GM19023 (cell line): ENCODE measurements at regions not wholly inside any gene's neighbourhood (a gene's known extent, or its start where the extent isn't known, plus 50 kb on each side); places are given as distances from the start of the nearest gene placed in this dataset.

Experiments used
- ATAC-seq: cut with Tn5 transposase; IDR thresholded peaks from one replicate; pipeline ENCODE4 v1.9.1; 2021; ENCODE audit warnings: mild to moderate bottlenecking, moderate library complexity; ENCODE audit not compliant: unreplicated experiment

DNA sequence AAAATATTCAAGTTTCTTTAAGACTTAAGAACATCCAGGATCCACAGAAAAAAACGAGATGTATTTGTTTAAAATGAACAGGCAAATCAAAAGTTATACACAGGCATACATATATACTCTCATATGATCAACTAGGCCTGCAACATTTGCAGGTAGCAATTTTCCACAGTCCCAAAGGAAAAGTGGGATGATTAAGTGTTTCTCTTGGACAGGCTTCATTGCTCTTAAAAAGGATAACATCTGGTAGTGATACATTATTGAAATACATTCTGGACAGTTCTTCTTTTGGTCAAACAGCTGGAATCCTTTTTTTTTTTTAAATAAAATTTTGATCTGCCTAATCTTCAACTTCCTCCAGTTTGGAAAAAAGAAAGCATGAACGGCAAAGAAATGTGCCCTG lies 114.8 kb upstream of the TDRD3 start:
- ATAC-seq, result no peak

DNA sequence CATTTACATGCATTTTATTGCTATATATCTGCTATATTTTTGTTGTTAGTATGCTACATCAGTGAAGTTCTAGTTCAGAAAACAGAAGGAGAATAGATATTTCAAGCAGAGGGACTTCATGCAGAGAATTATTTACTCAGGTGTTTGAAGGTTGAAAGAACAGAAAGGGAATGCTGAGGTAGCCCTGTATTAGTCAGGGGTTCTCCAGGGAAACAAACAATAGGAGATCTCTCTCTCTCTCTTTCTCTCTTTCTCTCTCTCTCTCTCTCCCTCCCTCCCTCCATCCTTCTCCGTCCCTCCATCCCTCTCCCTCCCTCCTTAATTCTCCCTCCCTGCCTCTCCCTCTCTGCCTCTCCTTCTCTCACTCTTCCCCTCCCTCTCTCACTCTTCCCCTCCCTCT lies 114.3 kb upstream of the TDRD3 start:
- ATAC-seq, result no peak

DNA sequence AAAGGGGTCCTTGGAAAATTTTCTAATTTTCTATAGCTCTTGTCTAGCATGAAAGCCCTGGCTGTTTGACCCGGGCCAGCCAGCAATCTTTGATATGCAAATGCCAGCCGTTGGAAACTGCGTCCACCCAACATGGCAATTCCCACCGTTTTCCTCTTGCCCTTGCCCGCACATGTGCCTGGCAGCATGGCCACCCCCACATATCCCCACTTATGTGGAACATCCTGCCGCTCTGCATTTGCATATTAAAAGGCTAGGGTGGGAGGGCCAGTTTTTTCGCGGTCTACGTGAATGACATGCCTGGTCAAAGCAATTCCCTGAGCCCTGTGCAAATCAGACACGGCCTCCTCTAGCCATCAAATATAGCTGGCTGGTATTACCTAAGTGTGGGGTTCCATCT lies 110.3 kb upstream of the TDRD3 start:
- ATAC-seq, result no peak

DNA sequence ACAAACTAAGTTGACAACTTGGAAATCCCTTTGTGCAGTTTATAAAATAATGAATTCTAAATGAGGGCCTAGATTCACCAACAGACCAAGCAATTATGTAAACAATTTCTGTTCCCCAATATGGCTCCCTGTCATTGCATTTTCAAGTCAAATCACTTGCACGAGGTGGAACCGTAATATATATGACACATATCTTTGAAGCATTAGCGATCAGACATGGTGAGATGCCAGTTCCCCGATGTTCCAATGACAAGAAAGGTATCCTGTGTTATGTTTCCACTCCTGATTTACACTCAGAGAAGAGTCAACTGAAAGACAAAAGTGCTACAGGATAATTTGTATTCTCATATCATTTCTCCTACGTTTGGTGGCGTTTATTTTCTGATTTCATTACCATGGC lies 108.5 kb upstream of the TDRD3 start:
- ATAC-seq, result no peak

DNA sequence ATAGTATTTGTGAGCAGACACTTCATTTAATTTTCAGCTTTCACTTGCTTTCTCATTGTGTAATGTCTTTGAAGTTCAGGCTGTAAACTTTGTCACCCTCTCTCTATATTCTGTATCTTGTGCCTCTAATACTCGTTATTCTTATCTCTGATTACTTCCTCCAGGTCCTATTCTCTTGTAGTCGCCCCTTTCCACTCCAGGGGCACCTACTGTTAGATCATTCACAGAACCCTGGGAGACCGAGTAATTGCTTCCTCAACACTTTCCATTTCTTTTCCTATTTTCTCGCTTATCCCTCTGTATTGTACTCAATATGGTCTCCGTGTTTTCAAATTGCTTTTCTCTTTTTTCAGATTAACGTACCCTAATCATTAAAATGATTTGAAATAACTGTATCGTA lies 93.9 kb upstream of the TDRD3 start:
- ATAC-seq, result no peak

DNA sequence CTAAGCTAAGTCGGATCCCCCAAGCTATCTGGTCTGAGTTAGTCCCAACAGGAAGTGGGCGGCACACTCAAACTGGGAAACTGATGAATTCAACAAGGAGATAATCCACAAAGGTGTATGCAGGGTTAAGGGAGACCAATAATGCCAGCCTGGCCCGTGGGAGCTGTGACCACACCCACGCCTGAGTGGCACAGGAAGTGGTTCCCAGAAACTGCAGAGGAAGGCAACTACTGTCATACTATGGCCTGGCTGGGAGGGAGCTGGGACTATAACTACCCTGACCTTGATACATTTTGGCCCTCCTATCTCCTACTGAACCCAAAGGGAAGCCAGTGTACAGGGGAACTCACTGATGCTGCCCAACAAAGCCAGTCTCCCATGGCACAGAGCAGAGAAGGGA lies 85.5 kb upstream of the TDRD3 start:
- ATAC-seq, result no peak

DNA sequence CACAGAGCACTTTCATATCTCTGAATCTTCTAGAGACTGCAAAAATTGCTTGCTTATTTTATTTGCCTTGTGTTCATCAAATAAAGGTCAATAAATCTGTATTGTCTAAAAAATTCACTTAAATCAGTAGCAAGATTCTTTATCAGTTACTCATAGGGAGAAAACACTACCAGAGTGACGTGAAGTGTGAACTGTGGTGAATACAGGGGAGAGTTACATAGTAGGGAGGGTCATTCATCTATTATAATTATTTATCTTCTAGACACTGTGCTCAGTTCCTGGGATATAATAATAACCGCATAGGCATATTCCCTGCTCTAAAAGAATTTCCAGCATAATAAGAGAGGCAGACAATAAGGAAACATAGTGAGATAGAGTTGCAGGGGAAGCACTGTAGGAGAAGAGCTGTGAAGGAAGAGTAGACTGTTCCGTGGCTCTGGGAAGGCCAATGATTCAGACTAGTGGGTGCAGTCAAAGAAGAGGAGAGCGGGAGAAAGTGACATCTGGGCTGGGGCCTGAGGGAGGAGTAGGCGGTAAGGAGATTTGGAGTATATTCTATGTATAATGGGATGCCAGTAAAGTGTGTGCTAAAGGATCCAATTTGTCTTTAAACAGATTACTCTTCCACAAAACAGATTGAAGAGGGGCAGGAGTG lies 84.0 kb upstream of the TDRD3 start:
- ATAC-seq, result no peak

DNA sequence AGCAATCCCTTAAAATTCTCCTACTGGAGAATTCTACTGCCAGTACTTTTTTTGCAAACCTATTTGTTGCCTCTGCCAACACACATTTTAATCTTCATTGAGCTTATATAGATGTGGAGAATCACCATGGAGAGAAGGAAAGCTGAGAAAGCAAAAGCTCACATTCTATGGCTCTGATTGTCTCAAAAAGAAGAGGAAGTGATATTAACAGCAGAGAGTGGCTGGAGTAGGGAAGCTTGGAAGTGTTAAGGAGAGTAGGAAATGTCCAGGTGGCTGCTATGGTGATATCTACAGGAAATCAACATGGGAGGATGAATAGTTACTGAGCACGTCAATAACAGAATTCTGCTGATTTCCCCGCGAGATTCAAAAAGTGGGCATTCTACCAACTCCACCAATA lies 78.8 kb upstream of the TDRD3 start:
- ATAC-seq, result no peak

DNA sequence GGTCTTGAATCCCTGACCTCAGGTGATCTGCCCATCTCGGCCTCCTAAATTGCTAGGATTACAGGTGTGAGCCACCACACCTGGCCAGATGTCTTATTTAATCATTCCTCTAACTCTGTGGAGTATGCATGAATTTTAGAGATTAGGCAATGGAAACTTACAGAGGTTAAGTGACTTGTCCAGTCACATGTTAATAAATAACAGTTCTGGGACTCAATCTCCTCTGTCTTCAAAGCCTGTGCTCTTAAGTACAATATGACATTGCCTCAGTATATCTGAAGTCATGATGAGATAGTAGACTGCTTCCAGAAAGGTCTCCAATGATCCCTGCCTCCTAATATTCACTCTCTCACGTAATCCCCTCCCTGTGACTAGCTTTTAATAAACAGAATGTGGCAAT lies 72.9 kb upstream of the TDRD3 start:
- no peak for ATAC-seq

DNA sequence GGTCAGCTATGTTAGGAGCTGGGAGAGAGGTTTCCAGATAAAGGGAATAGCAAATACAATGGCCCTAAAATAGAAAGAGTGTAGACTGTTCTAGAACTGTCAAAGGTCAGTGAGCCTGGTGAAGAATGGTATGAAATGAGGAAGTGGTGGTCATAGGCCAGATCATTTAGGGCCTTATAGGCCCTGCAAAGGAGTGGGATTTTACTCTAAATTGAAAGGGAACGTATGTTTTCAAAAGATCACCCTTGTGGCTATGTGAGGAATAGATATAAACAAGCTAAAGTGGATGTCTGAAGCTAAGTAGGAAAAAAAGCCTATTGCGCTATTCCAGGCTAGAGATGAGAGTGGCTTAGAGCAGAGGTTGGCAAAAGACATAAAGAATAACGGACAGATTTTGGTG lies 70.7 kb upstream of the TDRD3 start:
- ATAC-seq, result no peak

DNA sequence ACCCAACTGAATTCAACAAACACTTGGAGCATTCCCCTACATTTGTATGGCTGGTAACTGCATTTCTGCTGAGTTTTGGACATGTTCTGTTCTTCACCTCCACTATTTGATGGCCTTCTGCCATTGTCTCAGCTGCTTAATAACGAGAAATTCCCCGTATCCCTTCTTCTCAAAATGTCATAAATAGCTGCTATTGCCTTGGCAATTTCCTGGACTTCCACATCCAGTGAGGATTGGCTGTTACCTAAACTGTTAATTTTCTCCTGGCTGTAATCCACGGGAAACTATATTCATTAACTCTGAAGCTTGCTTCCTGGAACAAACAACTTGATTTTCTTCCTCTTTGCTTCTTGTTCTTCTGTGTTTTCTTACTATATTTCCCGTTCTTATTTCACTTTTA lies 69.5 kb upstream of the TDRD3 start:
- ATAC-seq, result no peak

DNA sequence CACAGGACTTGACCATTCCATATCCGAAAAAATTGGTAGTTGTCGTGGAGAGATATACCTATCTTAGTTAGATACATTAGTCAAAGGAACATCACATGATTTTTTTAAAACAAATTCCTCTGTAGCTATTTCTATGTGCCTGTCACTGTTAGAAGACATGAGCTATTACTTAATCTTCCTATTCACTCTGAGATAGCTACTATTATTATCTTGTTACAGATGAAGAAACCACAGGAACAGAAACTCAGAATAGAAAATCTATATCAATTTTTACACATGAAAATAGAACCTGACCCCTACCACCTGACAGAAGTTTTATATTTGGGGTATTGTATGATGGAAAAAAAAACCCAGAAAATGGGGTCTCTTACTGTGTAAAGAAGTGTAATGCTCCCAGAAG lies 68.9 kb upstream of the TDRD3 start:
- no peak for ATAC-seq

DNA sequence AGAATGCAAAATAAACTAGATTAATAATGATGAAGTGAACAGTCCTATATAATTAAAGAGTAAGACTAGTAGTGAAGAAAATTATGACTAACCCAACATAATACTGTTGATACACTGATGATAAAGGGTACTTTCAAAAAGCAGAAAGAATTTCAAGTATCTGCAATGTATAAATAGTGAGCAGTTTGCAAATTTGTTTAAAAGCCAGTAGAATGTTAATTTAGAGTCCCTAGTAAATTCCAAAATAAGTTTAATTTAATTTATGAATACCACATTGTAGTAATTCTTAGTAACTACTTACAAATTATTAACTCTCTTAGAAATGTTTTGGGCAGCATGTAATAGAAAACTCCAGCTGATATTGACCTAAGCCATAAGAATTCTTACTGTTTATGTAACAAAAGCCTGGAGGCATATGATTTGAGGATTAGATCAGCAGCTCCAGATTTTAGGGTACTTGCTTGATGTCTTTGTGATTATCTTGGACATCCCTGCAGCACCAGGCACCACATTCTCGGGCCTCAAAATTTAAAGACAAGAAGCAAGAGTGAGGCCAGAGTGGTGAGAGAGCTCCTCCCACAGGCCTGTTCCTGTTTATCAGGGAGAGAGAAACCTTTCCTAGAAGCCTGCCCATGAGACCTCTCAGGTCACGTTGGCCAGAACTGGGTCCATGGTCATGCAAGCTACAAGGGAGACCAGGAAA lies 67.6 kb upstream of the TDRD3 start:
- peak; percentile 64 for ATAC-seq

DNA sequence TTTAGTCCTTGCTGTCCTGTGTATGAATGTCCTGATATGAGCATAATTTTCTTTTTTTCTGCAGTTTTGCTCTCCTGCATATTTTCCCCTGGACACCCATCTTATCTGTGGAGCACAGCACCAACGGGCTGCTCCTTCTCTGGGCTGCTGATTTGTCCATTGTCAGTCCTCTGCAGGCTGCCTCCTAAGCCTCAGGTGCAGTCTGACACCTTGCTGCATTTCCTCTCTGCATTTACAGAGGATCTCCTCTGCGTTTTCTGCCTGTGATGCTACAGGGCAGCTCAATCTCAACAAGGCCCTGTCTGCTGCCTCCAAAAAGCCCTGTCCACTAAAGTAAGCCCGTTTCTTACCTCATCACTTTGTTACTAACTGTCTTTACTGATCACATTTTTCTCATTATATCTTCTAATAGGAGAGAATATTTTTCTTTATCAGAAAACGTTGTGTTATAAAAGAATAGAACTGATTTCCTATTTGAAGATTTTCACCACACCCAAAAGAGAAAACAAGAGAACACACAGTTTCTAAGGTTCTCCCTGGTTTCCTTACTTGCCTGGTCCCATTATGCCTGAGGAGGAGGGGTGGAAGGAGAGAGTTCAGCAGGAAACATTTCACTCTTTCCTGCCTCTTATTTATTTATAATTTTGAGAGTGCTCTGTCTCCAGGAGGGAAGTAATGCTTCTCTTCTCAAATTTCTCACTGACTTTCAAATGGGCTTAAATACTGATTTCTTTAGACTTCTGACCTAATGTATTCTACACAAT lies 65.6 kb upstream of the TDRD3 start:
- ATAC-seq, result no peak

DNA sequence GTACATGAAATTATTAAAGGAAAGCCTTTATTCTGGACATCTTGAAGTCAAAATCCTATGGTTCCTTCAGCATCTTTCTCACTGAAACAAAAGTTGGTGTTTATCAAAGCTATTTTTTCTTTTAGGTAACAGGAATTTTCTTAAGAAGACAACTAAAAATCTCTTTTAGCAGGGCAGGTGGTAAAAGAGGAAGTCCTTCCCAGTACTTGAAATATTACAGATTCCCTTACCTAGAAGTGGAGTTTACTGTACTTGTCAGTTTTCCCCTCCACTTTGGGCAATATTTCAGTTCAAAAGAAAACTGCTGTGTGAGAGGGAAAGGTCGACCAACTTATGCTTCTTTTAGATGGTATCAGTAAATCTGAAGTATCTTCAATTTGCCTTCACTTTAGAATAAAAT lies 64.3 kb upstream of the TDRD3 start:
- no peak for ATAC-seq

DNA sequence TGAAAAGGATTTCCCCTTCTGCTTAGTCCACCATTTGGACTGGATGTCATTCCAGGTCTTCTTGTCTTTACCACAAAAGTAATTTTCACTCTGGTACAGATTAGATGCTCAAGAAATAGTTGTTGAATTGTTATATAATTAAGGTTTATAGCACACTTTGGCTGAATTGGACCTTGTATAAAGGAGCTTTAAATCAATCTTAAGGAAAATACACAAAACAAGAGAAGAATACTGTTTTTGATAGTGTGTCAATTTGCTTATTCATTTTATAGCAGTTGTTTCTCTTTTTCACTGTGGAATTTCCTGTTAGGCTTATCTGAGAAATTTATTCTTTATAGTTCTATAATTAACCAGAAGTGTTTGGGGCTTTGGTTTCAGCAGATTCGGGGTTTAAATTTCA lies 62.7 kb upstream of the TDRD3 start:
- no peak for ATAC-seq

DNA sequence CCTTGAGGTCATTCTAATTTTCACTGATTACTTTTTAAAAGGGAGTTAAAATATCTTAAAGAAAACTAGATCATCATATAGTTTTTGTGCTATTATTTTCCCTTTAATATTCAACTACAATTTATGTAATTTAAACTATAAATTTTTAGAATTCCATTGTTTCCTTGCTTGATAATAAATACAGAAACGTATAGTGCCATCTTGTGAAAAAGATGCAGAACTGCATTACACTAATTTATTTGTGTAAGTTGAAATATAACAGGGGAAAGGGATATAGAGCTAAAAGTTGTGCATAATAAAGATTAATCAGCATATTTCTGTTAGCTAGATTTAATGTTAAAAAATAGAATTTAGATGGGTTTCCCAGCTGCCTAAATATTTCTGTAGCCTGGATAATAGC lies 61.5 kb upstream of the TDRD3 start:
- ATAC-seq, result no peak

DNA sequence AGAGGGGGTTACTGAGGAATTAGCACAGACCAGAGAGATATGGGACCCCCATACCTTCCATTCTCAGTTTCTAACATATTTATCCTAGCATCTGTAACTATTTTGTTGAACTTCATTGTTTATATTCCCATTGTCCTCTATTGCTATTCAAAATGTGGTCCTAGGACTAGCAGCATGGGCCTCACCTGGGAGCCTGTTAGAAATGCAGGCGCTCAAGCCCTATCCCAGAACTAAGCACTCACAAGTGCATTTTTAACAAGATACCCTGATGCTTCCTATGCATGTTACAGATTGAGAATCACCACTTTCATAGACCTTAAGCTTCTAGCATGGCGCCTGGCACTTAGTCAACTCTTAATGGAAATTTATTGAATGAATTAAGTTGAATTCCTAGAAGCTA lies 58.3 kb upstream of the TDRD3 start:
- ATAC-seq, result no peak

DNA sequence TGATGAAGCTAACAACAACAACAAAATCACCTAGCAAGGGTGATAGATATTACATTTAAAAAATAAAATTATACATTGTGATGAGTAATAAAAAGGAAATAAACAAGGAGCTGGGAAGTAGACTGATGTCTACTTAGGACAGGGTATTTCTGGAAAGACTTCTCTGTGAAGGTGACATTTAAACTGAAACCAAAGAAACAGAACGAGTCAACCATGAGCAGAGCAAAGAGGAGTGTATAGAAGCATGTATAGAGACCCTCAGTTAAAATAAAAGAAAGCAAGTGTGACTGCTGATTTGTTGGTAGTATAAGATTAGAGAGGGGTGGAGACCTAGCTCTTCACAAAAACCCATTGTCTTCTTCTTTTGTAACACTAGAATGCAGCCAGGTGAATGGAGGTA lies 53.0 kb upstream of the TDRD3 start:
- ATAC-seq, result no peak

DNA sequence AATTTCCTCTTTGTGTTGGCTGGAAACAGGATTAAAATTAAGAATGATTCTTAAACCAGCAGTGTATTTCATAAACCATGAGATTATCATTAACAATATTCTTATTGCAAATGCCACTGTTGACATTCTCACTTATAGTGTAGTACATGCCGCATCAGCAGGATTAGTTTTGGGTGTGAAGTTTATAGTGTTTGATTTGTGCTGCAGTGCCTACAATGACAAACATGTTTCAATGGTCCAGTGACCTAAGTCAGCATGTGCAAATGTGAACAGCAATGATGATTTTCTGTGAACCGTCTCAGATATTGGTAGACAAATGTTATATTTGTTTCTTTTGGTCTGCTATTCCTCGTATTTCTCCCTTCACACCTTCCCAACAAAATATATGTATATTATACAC lies 49.8 kb upstream of the TDRD3 start:
- ATAC-seq, result no peak
